NB4 (cell line): ENCODE measurements at regions not wholly inside any gene's neighbourhood (a gene's known extent, or its start where the extent isn't known, plus 50 kb on each side); places are given as distances from the start of the nearest gene placed in this dataset.

Experiments
- DNase-seq: peaks from one replicate; pipeline ENCODE4 v3.0.0; 2010; ENCODE audit warnings: low read depth
- H3K4me3 ChIP-seq: one replicate; pipeline ENCODE4 v1.5.1; 2011; ENCODE audit warnings: mild to moderate bottlenecking, low read depth, low read length, moderate library complexity
- MYC ChIP-seq: IDR thresholded peaks from 2 replicates; pipeline ENCODE4 v1.6.1; 2011; ENCODE audit warnings: low read depth, low read length
- POLR2A ChIP-seq: IDR thresholded peaks from 2 replicates; pipeline ENCODE4 v1.6.1; 2011; ENCODE audit warnings: mild to moderate bottlenecking; ENCODE audit not compliant: insufficient read length; ENCODE audit errors: extremely low read depth
- TF ChIP-seq, protein P1 (sequence below): IDR thresholded peaks from 2 replicates; pipeline ENCODE4 v1.6.1; 2011; ENCODE audit warnings: low read depth, low read length
- TF ChIP-seq, protein P2 (sequence below): IDR thresholded peaks from one replicate; pipeline ENCODE4 v1.5.1; 2012; ENCODE audit warnings: low read depth, low read length

DNA sequence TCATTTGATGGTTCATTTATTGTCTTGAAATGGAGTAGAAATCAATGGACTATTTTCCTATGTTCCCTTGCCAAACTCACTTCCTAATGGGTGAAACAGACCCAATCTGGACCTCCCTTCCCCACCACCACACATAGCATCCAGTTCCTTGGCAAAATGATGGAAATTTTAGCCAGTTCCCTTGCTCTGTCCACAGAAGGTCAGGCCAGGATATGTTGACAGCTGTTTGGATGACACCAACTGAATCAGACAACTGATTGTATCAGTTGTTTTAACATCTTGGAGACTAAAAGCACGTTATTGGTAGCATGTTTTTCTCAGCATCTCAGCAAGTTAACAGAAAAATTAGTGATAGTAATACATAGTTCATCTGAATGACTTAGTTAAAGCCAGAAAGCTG is 534.8 kb downstream of the PSAT1 start:
- DNase-seq, result no peak
- TF ChIP-seq, protein P1, sequence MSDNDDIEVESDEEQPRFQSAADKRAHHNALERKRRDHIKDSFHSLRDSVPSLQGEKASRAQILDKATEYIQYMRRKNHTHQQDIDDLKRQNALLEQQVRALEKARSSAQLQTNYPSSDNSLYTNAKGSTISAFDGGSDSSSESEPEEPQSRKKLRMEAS, result no peak
- TF ChIP-seq, protein P2, sequence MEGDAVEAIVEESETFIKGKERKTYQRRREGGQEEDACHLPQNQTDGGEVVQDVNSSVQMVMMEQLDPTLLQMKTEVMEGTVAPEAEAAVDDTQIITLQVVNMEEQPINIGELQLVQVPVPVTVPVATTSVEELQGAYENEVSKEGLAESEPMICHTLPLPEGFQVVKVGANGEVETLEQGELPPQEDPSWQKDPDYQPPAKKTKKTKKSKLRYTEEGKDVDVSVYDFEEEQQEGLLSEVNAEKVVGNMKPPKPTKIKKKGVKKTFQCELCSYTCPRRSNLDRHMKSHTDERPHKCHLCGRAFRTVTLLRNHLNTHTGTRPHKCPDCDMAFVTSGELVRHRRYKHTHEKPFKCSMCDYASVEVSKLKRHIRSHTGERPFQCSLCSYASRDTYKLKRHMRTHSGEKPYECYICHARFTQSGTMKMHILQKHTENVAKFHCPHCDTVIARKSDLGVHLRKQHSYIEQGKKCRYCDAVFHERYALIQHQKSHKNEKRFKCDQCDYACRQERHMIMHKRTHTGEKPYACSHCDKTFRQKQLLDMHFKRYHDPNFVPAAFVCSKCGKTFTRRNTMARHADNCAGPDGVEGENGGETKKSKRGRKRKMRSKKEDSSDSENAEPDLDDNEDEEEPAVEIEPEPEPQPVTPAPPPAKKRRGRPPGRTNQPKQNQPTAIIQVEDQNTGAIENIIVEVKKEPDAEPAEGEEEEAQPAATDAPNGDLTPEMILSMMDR, result no peak
- TF ChIP-seq MYC, result no peak
- no peak for TF ChIP-seq POLR2A
- H3K4me3 ChIP-seq, result no peak overlapping the region

DNA sequence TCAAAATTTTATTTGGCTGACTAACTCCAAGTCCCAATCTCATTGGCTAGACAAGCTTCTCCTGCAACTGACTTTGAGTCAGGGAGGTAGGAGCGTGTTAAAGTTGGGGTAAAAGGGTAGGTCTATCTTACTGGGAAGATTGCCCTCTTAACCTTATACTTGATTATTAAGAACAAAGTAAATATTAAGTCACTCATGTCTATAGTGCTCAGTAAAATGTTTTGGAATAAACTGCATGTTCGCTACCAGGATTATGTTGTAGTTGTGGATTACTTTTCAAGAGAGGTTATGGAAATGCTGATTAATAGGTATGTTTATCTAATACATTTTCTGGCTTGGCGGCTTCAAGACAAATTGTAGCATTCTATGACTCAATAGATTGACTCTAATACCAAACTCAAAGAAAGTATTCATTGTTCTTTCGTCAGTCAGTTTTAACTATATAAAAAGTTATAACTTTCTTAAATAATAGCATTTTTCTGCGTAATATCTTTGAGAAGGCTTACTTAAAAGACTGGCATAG is 539.1 kb downstream of the PSAT1 start:
- no peak overlapping the region for H3K4me3 ChIP-seq
- TF ChIP-seq, protein P1, result no peak
- TF ChIP-seq POLR2A (no peak), MYC (no peak)
- TF ChIP-seq, protein P2, result no peak
- DNase-seq, result no peak

DNA sequence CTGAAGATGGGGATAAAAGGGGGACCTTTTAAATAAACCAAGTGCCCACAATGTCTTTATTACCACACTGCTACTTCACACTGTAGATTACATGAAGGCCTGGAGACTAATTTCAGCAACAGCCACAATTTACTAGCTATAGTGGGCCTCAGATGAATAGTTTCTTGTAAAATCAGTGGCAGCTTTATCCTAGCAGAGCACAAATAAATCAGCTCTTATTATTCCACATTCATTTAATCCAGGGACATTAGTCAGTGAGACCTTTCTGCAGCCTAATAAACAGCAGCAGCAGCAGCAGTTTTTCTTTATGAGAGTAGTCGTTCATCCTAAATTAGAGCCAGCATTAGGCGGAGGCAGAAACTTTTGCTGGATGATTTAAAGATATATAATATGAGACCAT is 542.3 kb downstream of the PSAT1 start:
- no peak overlapping the region for H3K4me3 ChIP-seq
- no peak for DNase-seq
- TF ChIP-seq, protein P1, result no peak
- no peak for TF ChIP-seq MYC
- TF ChIP-seq POLR2A, result no peak
- TF ChIP-seq, protein P2, result no peak

- no peak for DNase-seq
- TF ChIP-seq MYC, result no peak
- TF ChIP-seq, protein P2, result no peak
- TF ChIP-seq POLR2A, result no peak
- TF ChIP-seq, protein P1, result no peak
- no peak overlapping the region for H3K4me3 ChIP-seq
Observed at GRCh38 chr9:78848061-78848460, 551.1 kb downstream of the PSAT1 start.

DNA sequence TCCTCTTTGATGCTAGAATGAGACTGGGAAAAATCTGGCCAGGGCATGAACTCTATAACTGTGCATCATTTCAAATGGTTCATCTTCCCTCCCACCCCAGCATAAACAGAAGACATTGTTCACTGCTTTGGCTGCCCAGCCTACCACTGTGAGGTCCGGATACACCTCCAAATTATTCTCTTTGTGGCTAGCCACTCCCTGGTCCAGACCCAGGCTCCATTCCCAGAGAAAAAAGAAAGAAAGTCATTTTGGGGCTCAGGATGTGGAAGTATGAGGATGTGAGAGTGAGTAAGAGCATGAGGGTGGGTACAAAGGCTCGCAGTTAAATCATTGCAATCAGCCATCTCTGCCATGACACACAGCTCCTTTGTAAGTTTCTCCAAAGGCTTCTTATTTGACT is 559.2 kb downstream of the PSAT1 start:
- no peak for DNase-seq
- TF ChIP-seq MYC, result no peak
- TF ChIP-seq, protein P2, result no peak
- no peak overlapping the region for H3K4me3 ChIP-seq

DNA sequence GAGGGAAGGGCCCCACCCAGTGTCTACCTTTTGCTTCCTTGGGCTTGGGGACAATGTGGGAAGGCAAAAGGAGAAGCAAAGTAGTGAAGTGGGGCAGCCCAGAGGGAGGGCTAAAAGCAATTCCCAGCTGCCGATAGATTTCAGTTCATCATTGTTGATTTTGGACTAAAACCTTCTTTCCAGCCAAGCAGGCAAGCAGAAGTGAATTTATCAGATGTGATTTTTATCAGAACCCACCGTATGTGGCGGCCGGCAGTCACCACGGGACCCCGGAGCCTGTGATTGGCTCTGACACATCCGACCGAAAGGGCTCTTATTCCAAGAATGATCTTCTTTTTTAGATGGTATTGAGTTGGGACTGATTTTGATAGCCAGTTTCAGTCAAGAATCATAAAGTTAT is 559.9 kb downstream of the PSAT1 start:
- H3K4me3 ChIP-seq, result no peak overlapping the region
- no peak for DNase-seq
- no peak for TF ChIP-seq POLR2A
- TF ChIP-seq, protein P1, result no peak
- TF ChIP-seq, protein P2, result no peak
- TF ChIP-seq MYC, result no peak
